DMS 273 treated with DMSO at 0.1 percent for 48 hours (cell line): ENCODE measurements at regions not wholly inside any gene's neighbourhood (a gene's known extent, or its start where the extent isn't known, plus 50 kb on each side); places are given as distances from the start of the nearest gene placed in this dataset.

Experiments used
- DNase-seq: peaks from one replicate; lab custom pipeline; 2025; lab: John Stamatoyannopoulos, UW

DNA sequence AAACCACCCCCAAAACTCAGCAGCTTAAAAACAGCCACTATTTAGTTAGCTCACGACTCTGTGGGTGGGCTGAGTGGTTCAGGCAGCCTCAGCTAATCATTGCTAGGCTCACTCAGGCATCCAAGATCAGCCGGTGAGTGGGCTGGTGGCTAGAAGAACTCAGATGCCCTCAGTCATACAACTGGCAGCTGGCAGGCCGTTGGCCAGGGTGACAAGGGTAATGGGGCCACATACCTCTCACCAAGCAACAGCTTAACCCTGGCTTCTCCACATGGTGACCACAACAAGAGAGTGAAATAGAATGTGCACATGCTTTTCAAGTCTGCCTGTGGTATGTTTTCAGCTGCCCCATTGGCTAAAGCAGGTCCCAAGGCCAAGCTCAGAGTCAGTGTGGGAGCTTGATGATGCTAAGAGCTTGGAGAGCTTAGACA is 435.4 kb upstream of the TSHZ3 start:
- no peak for DNase-seq

GRCh38 chr19:31801611-31802010 is 452.4 kb upstream of the TSHZ3 start:
- DNase-seq, result no peak

GRCh38 chr19:31803835-31804446 is 454.7 kb upstream of the TSHZ3 start:
- DNase-seq, result no peak

GRCh38 chr19:31804668-31805067 is 455.4 kb upstream of the TSHZ3 start:
- DNase-seq, result no peak

DNA sequence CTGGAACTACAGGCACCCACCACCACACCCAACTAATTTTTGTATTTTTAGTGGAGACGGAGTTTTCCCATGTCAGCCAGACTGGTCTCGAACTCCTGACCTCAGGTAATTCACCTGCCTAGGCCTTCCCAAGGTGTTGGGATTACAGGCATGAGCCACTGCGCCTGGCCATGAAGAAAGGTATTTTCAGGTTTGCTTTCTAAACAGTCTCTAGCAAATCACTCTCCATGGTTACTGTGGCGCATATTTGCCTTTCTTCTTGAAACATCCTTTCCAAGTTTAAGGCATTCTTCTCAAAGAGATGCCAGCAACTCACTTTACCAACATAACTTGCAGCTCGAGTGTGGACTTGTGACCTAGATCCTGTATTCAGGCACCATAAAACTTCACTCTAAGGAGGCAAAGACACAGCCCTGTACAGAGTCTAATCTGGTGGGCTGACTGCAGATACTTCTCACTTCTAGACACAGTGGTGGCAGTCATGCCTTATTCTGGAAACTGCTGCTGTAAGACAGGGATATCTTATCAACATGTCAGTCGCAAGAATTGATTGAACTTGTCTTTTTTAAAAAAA is 461.4 kb upstream of the TSHZ3 start:
- DNase-seq, result no peak

- DNase-seq, result no peak
Measured at GRCh38 chr19:31817971-31818797, 468.9 kb upstream of the TSHZ3 start.

GRCh38 chr19:31818798-31819105 is 469.5 kb upstream of the TSHZ3 start:
- no peak for DNase-seq

DNA sequence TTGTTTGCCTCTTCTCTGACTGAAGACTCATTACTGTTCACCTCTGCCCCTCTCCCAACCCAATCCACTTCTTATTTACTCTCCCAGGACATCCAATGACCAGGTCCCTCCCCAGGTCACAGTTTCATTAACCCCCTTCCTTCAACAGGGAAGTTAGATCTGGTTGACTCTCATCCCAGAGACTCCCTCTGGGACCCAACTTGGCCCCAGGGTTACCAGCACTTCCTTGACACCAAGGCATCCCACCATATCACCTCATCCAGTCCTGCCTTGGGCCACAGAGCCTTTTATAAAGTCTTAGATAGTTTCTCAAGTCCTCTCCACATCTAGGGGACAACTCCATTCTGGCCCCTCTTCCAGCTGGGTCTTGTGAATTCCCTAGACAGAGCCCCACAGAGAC is 470.6 kb upstream of the TSHZ3 start:
- no peak for DNase-seq

GRCh38 chr19:31821346-31821745 is 472.1 kb upstream of the TSHZ3 start:
- no peak for DNase-seq

- no peak for DNase-seq
Measured at GRCh38 chr19:31825134-31826094, 476.2 kb upstream of the TSHZ3 start.

DNA sequence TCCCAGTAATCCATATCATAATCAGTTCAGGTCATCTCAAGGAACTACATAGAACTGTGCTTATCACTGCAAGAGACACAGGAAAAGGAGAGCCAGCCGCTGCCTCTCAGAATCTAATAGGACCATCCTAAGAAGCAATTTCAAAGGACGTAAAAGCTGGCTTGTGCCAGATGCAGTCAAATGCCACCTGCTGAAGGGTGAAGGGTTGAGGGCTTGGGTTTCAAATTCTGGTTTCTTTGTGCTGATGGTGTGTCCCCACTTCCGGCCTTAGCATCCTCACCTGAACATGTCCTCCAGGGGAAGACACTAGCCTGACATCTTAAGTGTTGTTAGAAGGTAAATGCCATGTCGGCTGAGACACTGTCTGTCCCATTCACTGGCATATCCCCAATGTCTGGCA is 477.1 kb upstream of the TSHZ3 start:
- DNase-seq, result no peak

DNA sequence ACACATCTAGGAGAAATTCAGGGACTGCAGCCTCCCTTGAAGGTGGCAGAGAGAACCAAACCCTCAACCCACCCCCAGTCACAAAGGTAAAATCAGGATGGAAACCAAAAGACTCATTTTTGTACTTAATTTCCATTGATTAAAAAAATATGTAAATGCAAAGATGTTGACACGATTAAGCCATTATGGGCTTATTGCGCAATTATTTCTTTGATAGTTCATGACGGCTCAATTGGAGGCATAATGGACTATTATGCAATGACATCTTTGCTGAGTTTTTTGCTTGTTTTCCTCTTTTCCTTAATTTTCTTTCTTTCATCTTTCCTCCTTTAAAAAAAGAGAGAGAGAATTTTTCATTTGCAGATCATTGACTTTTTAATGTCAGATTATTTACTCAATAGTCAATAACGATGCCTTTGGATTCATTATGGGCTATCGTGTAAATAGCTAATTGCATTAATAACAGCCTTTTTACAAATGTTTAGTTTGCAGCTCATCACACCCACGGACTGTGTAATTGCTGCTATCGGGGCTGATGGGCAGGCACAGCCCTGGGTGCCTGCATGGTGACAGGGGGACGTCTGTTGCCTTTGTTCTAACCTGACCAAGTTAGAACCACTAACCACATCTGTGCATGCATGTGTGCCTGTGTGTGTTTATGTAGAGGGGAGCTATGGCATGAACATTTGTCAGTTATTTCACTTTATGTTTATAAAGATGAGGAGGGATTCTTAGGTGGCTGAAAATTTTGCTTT is 482.4 kb upstream of the TSHZ3 start:
- no peak for DNase-seq

- DNase-seq, result no peak
Measured at GRCh38 chr19:31832176-31832548, 482.9 kb upstream of the TSHZ3 start.

GRCh38 chr19:31834070-31834469 is 484.8 kb upstream of the TSHZ3 start:
- no peak for DNase-seq

GRCh38 chr19:31838163-31838815 is 489.1 kb upstream of the TSHZ3 start:
- DNase-seq, result no peak

DNA sequence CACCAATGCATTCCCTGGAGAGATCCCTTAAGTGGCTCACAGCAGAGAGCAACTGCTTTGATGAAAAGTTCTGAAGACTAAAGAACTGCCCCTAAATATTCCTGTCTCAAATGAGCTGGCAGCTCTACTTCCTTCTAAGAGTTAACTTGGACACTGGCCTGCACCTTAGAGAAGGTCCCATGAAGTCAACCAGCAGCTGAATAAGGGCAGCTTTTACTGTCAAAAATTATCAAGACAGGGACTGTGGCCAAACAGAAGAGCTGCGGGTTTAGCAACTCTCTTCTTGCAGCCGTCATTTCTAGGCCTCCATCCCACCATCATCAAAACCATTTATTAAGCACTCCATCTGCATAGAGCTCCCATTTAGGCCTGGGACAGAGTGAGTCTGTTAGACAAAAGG is 491.1 kb upstream of the TSHZ3 start:
- no peak for DNase-seq

GRCh38 chr19:31841755-31842154 is 492.5 kb upstream of the TSHZ3 start:
- no peak for DNase-seq

DNA sequence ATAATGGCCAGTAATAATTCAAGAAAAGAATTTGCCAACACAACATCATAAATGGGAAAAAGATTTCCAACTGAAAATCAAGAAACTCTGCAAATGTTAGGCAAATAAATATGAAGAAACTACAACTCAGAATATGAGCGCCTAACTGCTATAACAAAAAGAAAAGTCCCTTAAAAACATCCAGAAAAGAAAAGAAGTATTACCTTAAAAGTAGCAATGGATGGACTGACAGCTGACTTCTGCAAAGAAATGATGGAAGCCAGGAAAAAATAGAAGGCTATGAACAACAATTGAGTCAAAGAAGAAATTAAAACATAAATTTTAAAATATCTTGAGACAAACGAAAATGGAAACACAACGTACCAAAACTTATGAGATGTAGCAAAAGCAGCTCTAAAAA is 482.3 kb upstream of the ZNF507 start:
- no peak for DNase-seq

- DNase-seq, result no peak
Measured at GRCh38 chr19:31874313-31874712, 471.1 kb upstream of the ZNF507 start.

DNA sequence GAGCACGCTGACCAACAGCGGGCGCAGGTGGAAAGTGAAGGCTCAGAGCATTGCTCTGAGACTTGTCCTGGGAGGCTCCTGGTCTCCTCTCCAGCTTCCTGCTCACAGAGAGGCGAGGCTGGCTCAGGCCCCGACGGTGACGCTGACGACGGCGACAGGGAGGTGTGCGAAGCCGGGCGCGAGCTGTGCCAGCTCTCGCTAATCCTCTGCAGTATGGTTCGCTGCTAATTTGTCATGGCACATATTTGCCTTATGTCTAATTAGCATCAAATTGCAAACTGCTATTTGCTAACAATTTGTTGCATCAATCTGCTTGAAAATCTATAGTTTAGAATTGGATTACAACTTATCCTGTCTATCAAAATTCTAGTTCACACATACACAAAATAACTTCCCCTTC is 469.8 kb upstream of the ZNF507 start:
- no peak for DNase-seq

DNA sequence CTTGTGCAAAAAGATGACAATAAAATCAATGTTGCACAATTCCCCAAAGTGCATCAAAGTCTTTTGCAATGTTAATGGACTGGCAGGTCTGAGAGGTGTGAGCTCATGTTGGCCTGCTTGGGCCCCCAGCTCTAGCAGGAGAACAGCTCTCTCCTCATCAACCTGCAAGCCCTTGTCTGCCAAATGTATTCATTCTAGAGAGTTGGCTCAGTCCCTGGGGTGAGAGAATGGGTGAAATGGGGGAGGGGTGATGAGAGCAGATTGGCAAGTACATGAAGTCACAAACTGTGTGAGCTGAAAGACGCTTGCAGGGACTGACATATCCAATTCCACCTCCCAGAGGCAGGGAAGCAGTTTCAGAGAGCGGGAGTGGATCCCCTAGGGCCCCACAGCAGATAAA is 465.1 kb upstream of the ZNF507 start:
- DNase-seq, result no peak
